ENCODE measurements at regions not wholly inside any gene's neighbourhood (a gene's known extent, or its start where the extent isn't known, plus 50 kb on each side); places are given as distances from the start of the nearest gene placed in this dataset.

DNA sequence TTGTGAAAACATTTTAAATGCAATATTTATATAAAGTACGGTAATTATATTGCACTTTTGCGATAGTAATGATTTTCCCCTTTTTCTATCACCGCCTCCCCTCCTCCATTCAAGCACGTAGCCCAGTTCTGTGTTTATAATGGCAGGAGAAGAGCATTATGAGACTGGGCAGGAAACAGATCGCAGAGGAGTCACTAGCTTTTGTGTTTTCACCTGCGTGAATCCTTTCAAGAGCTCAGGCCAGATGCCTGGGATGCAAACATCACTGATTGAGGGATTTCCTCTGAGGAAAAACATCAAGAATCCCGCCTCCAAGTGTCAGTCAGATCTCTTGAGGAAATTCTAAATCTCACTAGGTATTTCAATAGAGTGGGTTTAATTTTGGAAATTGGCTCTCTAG lies 178.4 kb upstream of the FN1 start:
- ChIA-PET CTCF (ENCODE audit: low intra/inter-chr PET ratio) (no interaction called here), POLR2A (interaction anchor here (0.7 kb wide), 1 partner anchor 922 kb away, joined by 4 read pairs; no protein-coding TSS in a partner anchor)
- intact Hi-C loops (cut with micrococcal nuclease) (loop anchor here (10.0 kb wide), 1 partner anchor 109 kb away; no protein-coding TSS in a partner anchor), in situ Hi-C loops (cut with MboI) (no loop called here)
- peaks cover 3% of the 10 kb centered on the region for H3K9me3 ChIP-seq (replicated peaks; ENCODE audit: control insufficient read depth, insufficient read depth, low read depth, low read length)
- BruUV-seq (replicated peaks) = no TSS peak
- H3K79me2 ChIP-seq (ENCODE audit: control insufficient read depth, insufficient read depth, low read length) = no peaks in the 10 kb centered on the region
- no peak overlapping the region for H3K4me2 ChIP-seq (ENCODE audit: insufficient read depth, low read length)
- no peak overlapping the region for H3K27ac ChIP-seq (ENCODE audit: extremely low read depth, low read depth, low read length)
- no peak overlapping the region for H3K9ac ChIP-seq (ENCODE audit: insufficient read depth in 1 of 2, low read depth in 2 of 2, low read length in 2 of 2)
- H2AFZ ChIP-seq (ENCODE audit: low read depth, low read length) = no peak overlapping the region
- no peak overlapping the region for H3K4me3 ChIP-seq
- H4K20me1 ChIP-seq (replicated peaks; ENCODE audit: control insufficient read depth, insufficient read depth, low read length) = no peaks in the 10 kb centered on the region
- no peaks in the 10 kb centered on the region for H3K27me3 ChIP-seq (ENCODE audit: control insufficient read depth in 2 of 2, insufficient read depth in 2 of 2, low read length in 2 of 2)
- H3K36me3 ChIP-seq (ENCODE audit: control insufficient read depth, insufficient read depth, low read length) = no peaks in the 10 kb centered on the region
- no peaks in the 10 kb centered on the region for H3K9me1 ChIP-seq (ENCODE audit: control insufficient read depth, insufficient read depth, low read length)
- H3K4me1 ChIP-seq (replicated peaks in 1 of 2; ENCODE audit: control insufficient read depth in 2 of 2, insufficient read depth in 2 of 2, low read length in 2 of 2) = peaks cover 0 to 9% of the 10 kb centered on the region in 2 experiments; a peak in 3 of 5 replicates
- no peak for ATAC-seq
- no peak for DNase-seq (ENCODE audit: extremely low read depth in 1 of 4, low spot score in 3 of 4)
- 83% methylated on average over 6 of the region's 7 CpGs for WGBS (ENCODE audit: insufficient coverage, low coverage, missing lambda C conversion rate)
- no peak for FAIRE-seq
- no peak for TF ChIP-seq EGR1 (conservative IDR thresholded peaks at IDR 0.05)
- no peak for TF ChIP-seq SP1 (CRISPR knock-in tag; IDR thresholded peaks at IDR 0.05)
- no peak for TF ChIP-seq NRF1 (conservative IDR thresholded peaks at IDR 0.05 in 1 of 2, IDR thresholded peaks at IDR 0.05 in 1 of 2)
- TF ChIP-seq BRD9 (IDR thresholded peaks at IDR 0.05; ENCODE audit: low read depth, partially characterized antibody) = no peak
- no peak for TF ChIP-seq RREB1 (CRISPR knock-in tag; IDR thresholded peaks at IDR 0.05)
